ENCODE measurements at regions not wholly inside any gene's neighbourhood (a gene's known extent, or its start where the extent isn't known, plus 50 kb on each side); places are given as distances from the start of the nearest gene placed in this dataset.

DNA sequence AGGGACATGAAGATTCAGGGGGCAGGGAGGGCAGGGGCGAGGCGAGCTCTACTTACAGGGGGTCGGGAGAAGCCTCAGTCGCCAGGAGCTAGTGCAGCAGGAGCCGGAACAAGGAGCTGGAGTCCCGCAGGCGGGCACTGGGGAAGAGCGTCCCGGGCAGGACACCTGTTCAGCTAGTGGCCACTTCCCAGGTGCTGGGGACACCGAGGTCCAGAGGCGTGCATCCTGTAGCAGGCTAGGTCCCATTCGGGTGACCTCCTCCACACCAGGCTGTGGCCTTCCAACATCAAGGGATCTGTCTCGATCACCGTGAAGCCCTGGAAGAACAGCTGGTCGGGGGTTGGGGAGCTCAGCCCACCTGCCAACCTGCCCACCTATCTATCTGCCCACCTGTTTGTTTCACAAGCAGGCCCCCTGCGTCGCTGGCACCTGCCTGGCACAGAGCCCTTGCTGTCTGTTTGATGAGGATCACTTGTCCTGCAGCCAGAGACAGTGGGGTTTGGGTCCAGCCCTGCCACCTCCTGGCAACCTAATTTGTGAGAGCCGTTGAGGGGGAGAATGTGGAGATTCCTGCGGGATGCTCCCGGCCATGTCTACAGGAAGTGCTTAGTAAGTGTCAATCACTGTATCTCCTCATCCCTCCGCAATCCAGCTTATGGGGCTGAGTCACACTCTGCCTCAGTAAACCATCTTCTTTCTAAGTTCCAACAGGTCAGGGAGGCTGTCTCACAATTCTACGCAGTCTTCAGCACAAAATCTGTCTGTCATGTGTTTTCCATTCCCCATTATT lies 940.9 kb downstream of the BRD1 start:
- Histone ChIP-seq H3K27ac (ENCODE audit: poor library complexity, severe bottlenecking) (no peak overlapping the region), H3K27me3 (ENCODE audit: insufficient read depth, poor library complexity, severe bottlenecking) (no peaks in the 10 kb centered on the region), H3K36me3 (ENCODE audit: low read depth) (no peaks in the 10 kb centered on the region), H3K4me1 (ENCODE audit: insufficient read depth, poor library complexity, severe bottlenecking) (no peaks in the 10 kb centered on the region), H3K4me3 (ENCODE audit: severe bottlenecking) (no peak overlapping the region), H3K9me3 (ENCODE audit: severe bottlenecking) (no peaks in the 10 kb centered on the region)
- ATAC-seq (ENCODE audit: low read depth) (no peak), DNase-seq (ENCODE audit: low spot score) (peak; percentile 21)
- no peak for TF ChIP-seq CTCF (IDR thresholded peaks at IDR 0.05; ENCODE audit: poor library complexity, severe bottlenecking)

DNA sequence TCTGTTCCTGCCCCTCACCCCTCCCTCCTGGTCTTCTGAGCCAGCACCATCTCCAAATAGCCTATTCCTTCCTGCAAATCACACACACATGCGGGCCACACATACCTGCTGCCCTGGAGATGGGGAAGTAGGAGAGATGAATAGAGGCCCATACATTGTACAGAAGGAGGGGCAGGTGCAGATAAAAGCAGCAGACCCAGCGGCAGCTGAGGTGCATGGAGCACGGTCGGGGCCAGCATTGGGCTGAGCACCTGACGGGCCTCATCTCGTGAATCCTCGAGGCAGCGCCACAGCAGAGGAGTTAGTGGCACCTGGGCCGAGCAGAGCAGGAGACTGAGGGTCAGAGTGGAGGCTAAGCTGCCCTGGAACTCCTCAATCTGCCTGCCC lies 941.8 kb downstream of the BRD1 start:
- ATAC-seq (ENCODE audit: low read depth) = no peak
- DNase-seq (ENCODE audit: low spot score) = peak; percentile 33
- no peak overlapping the region for H3K4me3 ChIP-seq (ENCODE audit: severe bottlenecking)
- H3K36me3 ChIP-seq (ENCODE audit: low read depth) = no peaks in the 10 kb centered on the region
- no peak overlapping the region for H3K27ac ChIP-seq (ENCODE audit: poor library complexity, severe bottlenecking)
- H3K27me3 ChIP-seq (ENCODE audit: insufficient read depth, poor library complexity, severe bottlenecking) = no peaks in the 10 kb centered on the region
- no peak for TF ChIP-seq CTCF (IDR thresholded peaks at IDR 0.05; ENCODE audit: poor library complexity, severe bottlenecking)
- H3K9me3 ChIP-seq (ENCODE audit: severe bottlenecking) = no peaks in the 10 kb centered on the region
- H3K4me1 ChIP-seq (ENCODE audit: insufficient read depth, poor library complexity, severe bottlenecking) = no peaks in the 10 kb centered on the region

- H3K27me3 ChIP-seq (ENCODE audit: insufficient read depth, poor library complexity, severe bottlenecking) = no peaks in the 10 kb centered on the region
- DNase-seq (ENCODE audit: low spot score) = peak; percentile 29
- H3K4me1 ChIP-seq (ENCODE audit: insufficient read depth, poor library complexity, severe bottlenecking) = no peaks in the 10 kb centered on the region
- no peak for TF ChIP-seq CTCF (IDR thresholded peaks at IDR 0.05; ENCODE audit: poor library complexity, severe bottlenecking)
- H3K27ac ChIP-seq (ENCODE audit: poor library complexity, severe bottlenecking) = no peak overlapping the region
- H3K36me3 ChIP-seq (ENCODE audit: low read depth) = no peaks in the 10 kb centered on the region
- no peak overlapping the region for H3K4me3 ChIP-seq (ENCODE audit: severe bottlenecking)
- no peak for ATAC-seq (ENCODE audit: low read depth)
- no peaks in the 10 kb centered on the region for H3K9me3 ChIP-seq (ENCODE audit: severe bottlenecking)
Measured at GRCh38 chr22:48885271-48885918, 942.3 kb downstream of the BRD1 start.

DNA sequence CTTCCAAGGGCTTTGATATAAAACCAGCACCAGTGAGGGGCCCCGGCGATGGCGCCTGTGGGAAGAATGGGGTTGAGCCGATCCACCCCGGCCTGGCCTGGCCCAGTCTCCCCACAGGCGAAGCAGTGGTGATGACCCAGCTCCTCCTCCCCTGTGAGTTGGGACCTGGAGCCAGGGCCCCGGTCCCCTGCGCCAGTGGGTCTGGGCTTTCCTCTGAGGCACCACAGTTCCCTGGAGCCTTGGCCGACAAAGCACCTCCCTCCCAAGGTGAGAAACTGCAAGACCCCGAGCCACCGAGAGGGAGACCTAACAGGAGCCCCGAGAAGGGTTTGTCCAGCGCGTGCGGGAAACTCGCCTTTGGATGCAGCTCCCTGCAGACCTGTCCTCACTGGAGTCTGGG lies 942.9 kb downstream of the BRD1 start:
- H3K9me3 ChIP-seq (ENCODE audit: severe bottlenecking) = no peaks in the 10 kb centered on the region
- no peak overlapping the region for H3K4me3 ChIP-seq (ENCODE audit: severe bottlenecking)
- peak; percentile 34 for DNase-seq (ENCODE audit: low spot score)

More for the DNA sequence above, 942.9 kb downstream of the BRD1 start:
- no peaks in the 10 kb centered on the region for H3K36me3 ChIP-seq (ENCODE audit: low read depth)
- H3K27ac ChIP-seq (ENCODE audit: poor library complexity, severe bottlenecking) = no peak overlapping the region
- no peaks in the 10 kb centered on the region for H3K4me1 ChIP-seq (ENCODE audit: insufficient read depth, poor library complexity, severe bottlenecking)
- no peak for TF ChIP-seq CTCF (IDR thresholded peaks at IDR 0.05; ENCODE audit: poor library complexity, severe bottlenecking)
- no peaks in the 10 kb centered on the region for H3K27me3 ChIP-seq (ENCODE audit: insufficient read depth, poor library complexity, severe bottlenecking)
- no peak for ATAC-seq (ENCODE audit: low read depth)
